SK-N-SH treated with all-trans-retinoic acid at 6 μM for 48 hours (cell line): ENCODE measurements at regions not wholly inside any gene's neighbourhood (a gene's known extent, or its start where the extent isn't known, plus 50 kb on each side); places are given as distances from the start of the nearest gene placed in this dataset.

Experiments
- ATAC-seq: fragments of 200-7000 bp; cut with Tn5 transposase; 3 replicates; pipeline ENCODE4 v1.9.1; 2020; ENCODE audit warnings: mild to moderate bottlenecking, moderate library complexity
- BACH2 ChIP-seq: fragments of 250-450 bp; sonication (Bioruptor Pico); IDR thresholded peaks from 2 replicates; pipeline ENCODE4 v1.9.0; 2021; ENCODE audit warnings: mild to moderate bottlenecking, borderline replicate concordance
- CSDC2 ChIP-seq: fragments of 250-450 bp; sonication (Bioruptor Pico); IDR thresholded peaks from 2 replicates; pipeline ENCODE4 v1.5.0; 2020; ENCODE audit warnings: mild to moderate bottlenecking, moderate library complexity
- ESRRG ChIP-seq: fragments of 250-450 bp; sonication (Bioruptor Pico); IDR thresholded peaks from 2 replicates; pipeline ENCODE4 v1.6.1; 2021; ENCODE audit warnings: mild to moderate bottlenecking
- GLIS3 ChIP-seq: fragments of 250-450 bp; sonication (Bioruptor Pico); IDR thresholded peaks from 2 replicates; pipeline ENCODE4 v1.5.0; 2020; ENCODE audit warnings: mild to moderate bottlenecking, moderate library complexity
- ISL1 ChIP-seq: fragments of 250-450 bp; sonication (Bioruptor Pico); IDR thresholded peaks from 2 replicates; pipeline ENCODE4 v2.1.2; 2022; ENCODE audit warnings: mild to moderate bottlenecking, moderate library complexity
- OSR1 ChIP-seq: fragments of 250-450 bp; sonication (Bioruptor Pico); IDR thresholded peaks from 2 replicates; pipeline ENCODE4 v1.8.0; 2022; ENCODE audit warnings: moderate library complexity, mild to moderate bottlenecking, inconsistent platforms
- RARB ChIP-seq: fragments of 250-450 bp; sonication (Bioruptor Pico); IDR thresholded peaks from 2 replicates; pipeline ENCODE4 v1.8.0; 2021; ENCODE audit warnings: mild to moderate bottlenecking, moderate library complexity
- SNAI2 ChIP-seq: fragments of 250-450 bp; sonication (Bioruptor Pico); IDR thresholded peaks from 2 replicates; pipeline ENCODE4 v1.5.0; 2020; ENCODE audit warnings: mild to moderate bottlenecking, moderate library complexity
- TCF4 ChIP-seq: fragments of 250-450 bp; sonication (Bioruptor Pico); IDR thresholded peaks from 2 replicates; pipeline ENCODE4 v1.8.0; 2021; ENCODE audit warnings: mild to moderate bottlenecking, moderate library complexity, borderline replicate concordance
- TOX ChIP-seq: fragments of 250-450 bp; sonication (Bioruptor Pico); IDR thresholded peaks from 2 replicates; pipeline ENCODE4 v1.8.0; 2021; ENCODE audit warnings: mild to moderate bottlenecking, moderate library complexity, borderline replicate concordance
- ZFP3 ChIP-seq: fragments of 250-450 bp; sonication (Bioruptor Pico); IDR thresholded peaks from 2 replicates; pipeline ENCODE4 v1.5.0; 2020; ENCODE audit warnings: mild to moderate bottlenecking, moderate library complexity
- ZFP30 ChIP-seq: fragments of 450-650 bp; formaldehyde crosslinking; IDR thresholded peaks from 2 replicates; pipeline ENCODE4 v1.5.0; 2022; ENCODE audit warnings: mild to moderate bottlenecking, moderate library complexity
- ZNF565 ChIP-seq: fragments of 450-650 bp; formaldehyde crosslinking; conservative IDR thresholded peaks from 2 replicates; pipeline ENCODE4 v1.5.0; 2020; ENCODE audit warnings: low read depth, mild to moderate bottlenecking, moderate library complexity
- ZNF70 ChIP-seq: fragments of 450-650 bp; formaldehyde crosslinking; IDR thresholded peaks from 2 replicates; pipeline ENCODE4 v1.5.0; 2020; ENCODE audit warnings: mild to moderate bottlenecking, moderate library complexity
- TF ChIP-seq, protein P1 (sequence below): fragments of 250-450 bp; sonication (Bioruptor Pico); IDR thresholded peaks from 2 replicates; pipeline ENCODE4 v1.8.0; 2021; ENCODE audit warnings: low read depth, mild to moderate bottlenecking, moderate library complexity, borderline replicate concordance
- TF ChIP-seq, protein P2 (sequence below): fragments of 250-450 bp; sonication (Bioruptor Pico); IDR thresholded peaks from 2 replicates; pipeline ENCODE4 v1.5.1; 2020; ENCODE audit warnings: low read depth, mild to moderate bottlenecking, moderate library complexity
- TF ChIP-seq, protein P3 (sequence below): fragments of 250-450 bp; sonication (Bioruptor Pico); IDR thresholded peaks from 2 replicates; pipeline ENCODE4 v1.8.0; 2020; ENCODE audit warnings: mild to moderate bottlenecking, moderate library complexity, borderline replicate concordance
- TF ChIP-seq, protein P4 (sequence below): fragments of 250-450 bp; sonication (Bioruptor Pico); IDR thresholded peaks from 2 replicates; pipeline ENCODE4 v1.5.0; 2020; ENCODE audit warnings: mild to moderate bottlenecking, moderate library complexity
- TF ChIP-seq, protein P5 (sequence below): fragments of 250-450 bp; sonication (Bioruptor Pico); IDR thresholded peaks from 2 replicates; pipeline ENCODE4 v1.5.1; 2021; ENCODE audit warnings: mild to moderate bottlenecking, moderate library complexity

DNA sequence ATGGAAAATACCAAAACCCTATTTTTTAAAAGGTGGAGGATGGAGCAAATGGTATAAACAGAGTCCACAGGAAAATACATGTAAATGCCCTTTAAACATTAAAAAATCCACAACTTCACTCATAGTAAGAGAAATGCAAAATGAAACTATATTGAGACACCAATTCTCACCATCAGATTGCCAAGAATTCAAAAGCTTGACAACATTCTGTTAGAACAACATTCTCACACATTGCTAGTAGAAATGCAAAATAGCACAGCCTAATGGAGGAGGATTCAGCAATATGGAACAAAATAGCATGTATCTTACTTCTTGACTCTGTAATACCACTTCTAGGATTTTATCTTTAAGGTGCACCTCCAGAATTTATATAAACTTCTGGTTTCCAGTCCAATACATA is 351.8 kb downstream of the NXPE2 start:
- TF ChIP-seq SNAI2 = no peak
- TF ChIP-seq ZFP3 (CRISPR knock-in tag) = no peak
- no peak for TF ChIP-seq ZNF565 (CRISPR knock-in tag)
- TF ChIP-seq, protein P1, sequence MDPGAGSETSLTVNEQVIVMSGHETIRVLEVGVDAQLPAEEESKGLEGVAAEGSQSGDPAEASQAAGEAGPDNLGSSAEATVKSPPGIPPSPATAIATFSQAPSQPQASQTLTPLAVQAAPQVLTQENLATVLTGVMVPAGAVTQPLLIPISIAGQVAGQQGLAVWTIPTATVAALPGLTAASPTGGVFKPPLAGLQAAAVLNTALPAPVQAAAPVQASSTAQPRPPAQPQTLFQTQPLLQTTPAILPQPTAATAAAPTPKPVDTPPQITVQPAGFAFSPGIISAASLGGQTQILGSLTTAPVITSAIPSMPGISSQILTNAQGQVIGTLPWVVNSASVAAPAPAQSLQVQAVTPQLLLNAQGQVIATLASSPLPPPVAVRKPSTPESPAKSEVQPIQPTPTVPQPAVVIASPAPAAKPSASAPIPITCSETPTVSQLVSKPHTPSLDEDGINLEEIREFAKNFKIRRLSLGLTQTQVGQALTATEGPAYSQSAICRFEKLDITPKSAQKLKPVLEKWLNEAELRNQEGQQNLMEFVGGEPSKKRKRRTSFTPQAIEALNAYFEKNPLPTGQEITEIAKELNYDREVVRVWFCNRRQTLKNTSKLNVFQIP (CRISPR knock-in tag) = no peak
- no peak for TF ChIP-seq ZFP30
- TF ChIP-seq TOX (CRISPR knock-in tag) = no peak
- no peak for TF ChIP-seq CSDC2 (CRISPR knock-in tag)
- TF ChIP-seq BACH2 (CRISPR knock-in tag) = no peak
- no peak for TF ChIP-seq ISL1 (CRISPR knock-in tag)
- TF ChIP-seq, protein P2, sequence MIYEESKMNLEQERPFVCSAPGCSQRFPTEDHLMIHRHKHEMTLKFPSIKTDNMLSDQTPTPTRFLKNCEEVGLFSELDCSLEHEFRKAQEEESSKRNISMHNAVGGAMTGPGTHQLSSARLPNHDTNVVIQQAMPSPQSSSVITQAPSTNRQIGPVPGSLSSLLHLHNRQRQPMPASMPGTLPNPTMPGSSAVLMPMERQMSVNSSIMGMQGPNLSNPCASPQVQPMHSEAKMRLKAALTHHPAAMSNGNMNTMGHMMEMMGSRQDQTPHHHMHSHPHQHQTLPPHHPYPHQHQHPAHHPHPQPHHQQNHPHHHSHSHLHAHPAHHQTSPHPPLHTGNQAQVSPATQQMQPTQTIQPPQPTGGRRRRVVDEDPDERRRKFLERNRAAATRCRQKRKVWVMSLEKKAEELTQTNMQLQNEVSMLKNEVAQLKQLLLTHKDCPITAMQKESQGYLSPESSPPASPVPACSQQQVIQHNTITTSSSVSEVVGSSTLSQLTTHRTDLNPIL = no peak
- TF ChIP-seq OSR1 = no peak
- no peak for TF ChIP-seq RARB (CRISPR knock-in tag)
- no peak for TF ChIP-seq ZNF70 (CRISPR knock-in tag)
- TF ChIP-seq, protein P3, sequence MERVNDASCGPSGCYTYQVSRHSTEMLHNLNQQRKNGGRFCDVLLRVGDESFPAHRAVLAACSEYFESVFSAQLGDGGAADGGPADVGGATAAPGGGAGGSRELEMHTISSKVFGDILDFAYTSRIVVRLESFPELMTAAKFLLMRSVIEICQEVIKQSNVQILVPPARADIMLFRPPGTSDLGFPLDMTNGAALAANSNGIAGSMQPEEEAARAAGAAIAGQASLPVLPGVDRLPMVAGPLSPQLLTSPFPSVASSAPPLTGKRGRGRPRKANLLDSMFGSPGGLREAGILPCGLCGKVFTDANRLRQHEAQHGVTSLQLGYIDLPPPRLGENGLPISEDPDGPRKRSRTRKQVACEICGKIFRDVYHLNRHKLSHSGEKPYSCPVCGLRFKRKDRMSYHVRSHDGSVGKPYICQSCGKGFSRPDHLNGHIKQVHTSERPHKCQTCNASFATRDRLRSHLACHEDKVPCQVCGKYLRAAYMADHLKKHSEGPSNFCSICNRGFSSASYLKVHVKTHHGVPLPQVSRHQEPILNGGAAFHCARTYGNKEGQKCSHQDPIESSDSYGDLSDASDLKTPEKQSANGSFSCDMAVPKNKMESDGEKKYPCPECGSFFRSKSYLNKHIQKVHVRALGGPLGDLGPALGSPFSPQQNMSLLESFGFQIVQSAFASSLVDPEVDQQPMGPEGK (CRISPR knock-in tag) = no peak
- ATAC-seq = no peak

DNA sequence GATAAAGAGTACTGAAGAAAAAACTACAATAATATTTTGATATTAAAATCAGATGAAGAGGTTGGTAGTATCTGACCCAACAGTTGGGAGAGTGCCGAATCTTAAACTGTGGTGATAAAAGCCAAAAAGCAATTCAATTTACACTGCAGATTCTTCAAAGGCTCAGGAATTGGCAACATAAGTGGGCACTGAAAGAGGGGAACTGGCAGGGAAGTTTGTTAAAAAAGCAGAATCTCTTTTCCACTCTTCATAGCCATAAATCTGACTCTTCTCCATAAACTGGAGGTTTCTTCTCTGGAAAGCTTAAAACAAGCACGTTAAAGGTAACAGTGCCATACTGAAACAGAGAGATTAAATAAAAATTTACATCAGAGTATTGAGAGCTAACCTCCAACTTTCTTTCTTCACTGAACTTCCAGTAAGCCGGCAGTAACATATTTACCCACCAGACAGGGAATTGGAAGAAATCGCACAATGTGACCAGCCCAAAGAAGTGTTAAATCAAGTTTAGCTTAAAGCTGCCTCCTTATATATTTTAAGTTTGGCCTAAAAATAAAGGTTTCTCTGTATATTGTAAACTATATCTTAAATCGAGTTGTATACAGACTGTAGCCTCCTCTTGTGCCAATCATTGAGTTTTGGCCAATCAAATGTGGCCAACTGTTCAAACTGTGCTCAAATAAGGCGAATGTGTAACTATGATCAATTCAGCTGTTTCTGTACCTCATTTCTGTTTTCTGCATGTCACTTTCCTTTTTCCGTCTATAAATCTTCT is 358.3 kb downstream of the NXPE2 start:
- ATAC-seq = no peak
- TF ChIP-seq ZNF565 (CRISPR knock-in tag) (no peak), TCF4 (no peak), TOX (CRISPR knock-in tag) (no peak), SNAI2 (no peak), OSR1 (no peak), BACH2 (CRISPR knock-in tag) (no peak), CSDC2 (CRISPR knock-in tag) (no peak), ZNF70 (CRISPR knock-in tag) (no peak), ZFP30 (no peak), GLIS3 (CRISPR knock-in tag) (no peak), ESRRG (no peak)
- TF ChIP-seq, protein P4, sequence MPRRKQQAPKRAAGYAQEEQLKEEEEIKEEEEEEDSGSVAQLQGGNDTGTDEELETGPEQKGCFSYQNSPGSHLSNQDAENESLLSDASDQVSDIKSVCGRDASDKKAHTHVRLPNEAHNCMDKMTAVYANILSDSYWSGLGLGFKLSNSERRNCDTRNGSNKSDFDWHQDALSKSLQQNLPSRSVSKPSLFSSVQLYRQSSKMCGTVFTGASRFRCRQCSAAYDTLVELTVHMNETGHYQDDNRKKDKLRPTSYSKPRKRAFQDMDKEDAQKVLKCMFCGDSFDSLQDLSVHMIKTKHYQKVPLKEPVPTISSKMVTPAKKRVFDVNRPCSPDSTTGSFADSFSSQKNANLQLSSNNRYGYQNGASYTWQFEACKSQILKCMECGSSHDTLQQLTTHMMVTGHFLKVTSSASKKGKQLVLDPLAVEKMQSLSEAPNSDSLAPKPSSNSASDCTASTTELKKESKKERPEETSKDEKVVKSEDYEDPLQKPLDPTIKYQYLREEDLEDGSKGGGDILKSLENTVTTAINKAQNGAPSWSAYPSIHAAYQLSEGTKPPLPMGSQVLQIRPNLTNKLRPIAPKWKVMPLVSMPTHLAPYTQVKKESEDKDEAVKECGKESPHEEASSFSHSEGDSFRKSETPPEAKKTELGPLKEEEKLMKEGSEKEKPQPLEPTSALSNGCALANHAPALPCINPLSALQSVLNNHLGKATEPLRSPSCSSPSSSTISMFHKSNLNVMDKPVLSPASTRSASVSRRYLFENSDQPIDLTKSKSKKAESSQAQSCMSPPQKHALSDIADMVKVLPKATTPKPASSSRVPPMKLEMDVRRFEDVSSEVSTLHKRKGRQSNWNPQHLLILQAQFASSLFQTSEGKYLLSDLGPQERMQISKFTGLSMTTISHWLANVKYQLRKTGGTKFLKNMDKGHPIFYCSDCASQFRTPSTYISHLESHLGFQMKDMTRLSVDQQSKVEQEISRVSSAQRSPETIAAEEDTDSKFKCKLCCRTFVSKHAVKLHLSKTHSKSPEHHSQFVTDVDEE (CRISPR knock-in tag) = no peak
- TF ChIP-seq, protein P5, sequence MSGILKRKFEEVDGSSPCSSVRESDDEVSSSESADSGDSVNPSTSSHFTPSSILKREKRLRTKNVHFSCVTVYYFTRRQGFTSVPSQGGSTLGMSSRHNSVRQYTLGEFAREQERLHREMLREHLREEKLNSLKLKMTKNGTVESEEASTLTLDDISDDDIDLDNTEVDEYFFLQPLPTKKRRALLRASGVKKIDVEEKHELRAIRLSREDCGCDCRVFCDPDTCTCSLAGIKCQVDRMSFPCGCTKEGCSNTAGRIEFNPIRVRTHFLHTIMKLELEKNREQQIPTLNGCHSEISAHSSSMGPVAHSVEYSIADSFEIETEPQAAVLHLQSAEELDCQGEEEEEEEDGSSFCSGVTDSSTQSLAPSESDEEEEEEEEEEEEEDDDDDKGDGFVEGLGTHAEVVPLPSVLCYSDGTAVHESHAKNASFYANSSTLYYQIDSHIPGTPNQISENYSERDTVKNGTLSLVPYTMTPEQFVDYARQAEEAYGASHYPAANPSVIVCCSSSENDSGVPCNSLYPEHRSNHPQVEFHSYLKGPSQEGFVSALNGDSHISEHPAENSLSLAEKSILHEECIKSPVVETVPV (CRISPR knock-in tag) = no peak
- TF ChIP-seq, protein P1 (CRISPR knock-in tag) = no peak
- TF ChIP-seq, all 23 proteins: peak for 0
